ENCODE measurements at regions not wholly inside any gene's neighbourhood (a gene's known extent, or its start where the extent isn't known, plus 50 kb on each side); places are given as distances from the start of the nearest gene placed in this dataset.

DNA sequence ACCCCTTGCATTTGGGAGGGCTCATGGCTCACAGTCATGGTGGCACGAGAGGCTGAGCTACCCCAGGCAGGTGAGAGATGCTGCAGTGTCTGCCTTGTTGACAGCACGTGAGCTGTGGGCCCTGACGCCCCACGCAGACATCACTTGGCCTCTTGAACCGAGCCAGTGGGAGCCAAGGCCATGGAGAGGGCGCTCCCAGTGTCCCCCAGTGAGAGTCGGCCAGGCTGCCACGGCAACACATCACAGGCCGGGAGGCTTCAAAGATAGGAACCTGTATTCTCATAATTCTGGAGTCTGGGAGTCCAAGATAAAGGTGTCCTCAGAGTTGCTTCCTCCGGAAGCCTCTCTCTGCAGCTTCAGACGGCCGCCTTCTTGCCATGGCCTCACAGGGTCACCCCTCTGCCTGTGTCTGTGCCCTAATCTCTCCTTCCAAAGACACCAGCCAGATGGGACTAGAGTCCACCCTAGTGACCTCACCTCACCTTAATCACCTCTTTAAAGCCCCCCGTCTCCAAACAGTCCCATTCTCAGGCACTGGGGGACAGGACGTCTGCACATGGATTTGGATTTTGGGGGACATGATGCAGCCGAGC, 119.6 kb downstream of the KLF6 start:
- no peak for TF ChIP-seq POLR2A (IDR thresholded peaks at IDR 0.05)
- TF ChIP-seq, protein P1, sequence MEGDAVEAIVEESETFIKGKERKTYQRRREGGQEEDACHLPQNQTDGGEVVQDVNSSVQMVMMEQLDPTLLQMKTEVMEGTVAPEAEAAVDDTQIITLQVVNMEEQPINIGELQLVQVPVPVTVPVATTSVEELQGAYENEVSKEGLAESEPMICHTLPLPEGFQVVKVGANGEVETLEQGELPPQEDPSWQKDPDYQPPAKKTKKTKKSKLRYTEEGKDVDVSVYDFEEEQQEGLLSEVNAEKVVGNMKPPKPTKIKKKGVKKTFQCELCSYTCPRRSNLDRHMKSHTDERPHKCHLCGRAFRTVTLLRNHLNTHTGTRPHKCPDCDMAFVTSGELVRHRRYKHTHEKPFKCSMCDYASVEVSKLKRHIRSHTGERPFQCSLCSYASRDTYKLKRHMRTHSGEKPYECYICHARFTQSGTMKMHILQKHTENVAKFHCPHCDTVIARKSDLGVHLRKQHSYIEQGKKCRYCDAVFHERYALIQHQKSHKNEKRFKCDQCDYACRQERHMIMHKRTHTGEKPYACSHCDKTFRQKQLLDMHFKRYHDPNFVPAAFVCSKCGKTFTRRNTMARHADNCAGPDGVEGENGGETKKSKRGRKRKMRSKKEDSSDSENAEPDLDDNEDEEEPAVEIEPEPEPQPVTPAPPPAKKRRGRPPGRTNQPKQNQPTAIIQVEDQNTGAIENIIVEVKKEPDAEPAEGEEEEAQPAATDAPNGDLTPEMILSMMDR (IDR thresholded peaks at IDR 0.05): no peak

Measured in stomach (tissue), 4 donors.